ENCODE measurements at regions not wholly inside any gene's neighbourhood (a gene's known extent, or its start where the extent isn't known, plus 50 kb on each side); places are given as distances from the start of the nearest gene placed in this dataset.

- Histone ChIP-seq H3K27ac (ENCODE audit: low read length) (no peak overlapping the region), H3K4me2 (ENCODE audit: low read length) (no peak overlapping the region), H4K20me1 (ENCODE audit: insufficient read depth, low read length) (no peaks in the 10 kb centered on the region), H3K27me3 (ENCODE audit: low read depth, low read length) (no peaks in the 10 kb centered on the region), H3K36me3 (replicated peaks; ENCODE audit: low read depth, low read length) (no peaks in the 10 kb centered on the region), H3K4me1 (ENCODE audit: low read length) (no peaks in the 10 kb centered on the region), H3K9me3 (ENCODE audit: insufficient read depth, low read length) (no peaks in the 10 kb centered on the region), H2AFZ (ENCODE audit: low read depth, low read length) (no peak overlapping the region), H3K4me3 (ENCODE audit: low read length) (no peak overlapping the region), H3K9ac (ENCODE audit: low read length) (no peak overlapping the region), H3K79me2 (ENCODE audit: low read length) (no peaks in the 10 kb centered on the region)
- no peak for TF ChIP-seq CTCF (IDR thresholded peaks at IDR 0.05; ENCODE audit: low read depth, low read length)
- TF ChIP-seq EZH2phosphoT487 (IDR thresholded peaks at IDR 0.05; ENCODE audit: low read depth) = no peak
Measured at GRCh38 chr7:41822259-41822817, 119.4 kb upstream of the INHBA start.

- Histone ChIP-seq H3K27ac (ENCODE audit: low read length) (no peak overlapping the region), H4K20me1 (ENCODE audit: insufficient read depth, low read length) (no peaks in the 10 kb centered on the region), H3K4me3 (ENCODE audit: low read length) (no peak overlapping the region), H3K9ac (ENCODE audit: low read length) (no peak overlapping the region), H3K4me2 (ENCODE audit: low read length) (no peak overlapping the region), H3K27me3 (ENCODE audit: low read depth, low read length) (no peaks in the 10 kb centered on the region), H3K4me1 (ENCODE audit: low read length) (no peaks in the 10 kb centered on the region), H3K9me3 (ENCODE audit: insufficient read depth, low read length) (no peaks in the 10 kb centered on the region), H3K36me3 (replicated peaks; ENCODE audit: low read depth, low read length) (no peaks in the 10 kb centered on the region), H3K79me2 (ENCODE audit: low read length) (no peaks in the 10 kb centered on the region), H2AFZ (ENCODE audit: low read depth, low read length) (no peak overlapping the region)
- TF ChIP-seq EZH2phosphoT487 (IDR thresholded peaks at IDR 0.05; ENCODE audit: low read depth) = no peak
- TF ChIP-seq CTCF (IDR thresholded peaks at IDR 0.05; ENCODE audit: low read depth, low read length) = no peak
Measured at GRCh38 chr7:41821521-41822213, 118.8 kb upstream of the INHBA start.

GRCh38 chr7:41820111-41820671 lies 117.3 kb upstream of the INHBA start:
- Histone ChIP-seq H3K27ac (ENCODE audit: low read length) (no peak overlapping the region), H4K20me1 (ENCODE audit: insufficient read depth, low read length) (no peaks in the 10 kb centered on the region), H3K27me3 (ENCODE audit: low read depth, low read length) (0 out of 2 replicates have a peak, but pooled peaks cover 3% of the 10 kb centered on the region), H2AFZ (ENCODE audit: low read depth, low read length) (no peak overlapping the region), H3K9ac (ENCODE audit: low read length) (no peak overlapping the region), H3K4me2 (ENCODE audit: low read length) (no peak overlapping the region), H3K79me2 (ENCODE audit: low read length) (no peaks in the 10 kb centered on the region), H3K36me3 (replicated peaks; ENCODE audit: low read depth, low read length) (no peaks in the 10 kb centered on the region), H3K4me3 (ENCODE audit: low read length) (no peak overlapping the region), H3K9me3 (ENCODE audit: insufficient read depth, low read length) (no peaks in the 10 kb centered on the region), H3K4me1 (ENCODE audit: low read length) (no peaks in the 10 kb centered on the region)
- TF ChIP-seq EZH2phosphoT487 (IDR thresholded peaks at IDR 0.05; ENCODE audit: low read depth) = no peak
- no peak for TF ChIP-seq CTCF (IDR thresholded peaks at IDR 0.05; ENCODE audit: low read depth, low read length)

- no peak overlapping the region for H2AFZ ChIP-seq (ENCODE audit: low read depth, low read length)
- no peaks in the 10 kb centered on the region for H4K20me1 ChIP-seq (ENCODE audit: insufficient read depth, low read length)
- no peaks in the 10 kb centered on the region for H3K9me3 ChIP-seq (ENCODE audit: insufficient read depth, low read length)
- no peak overlapping the region for H3K4me3 ChIP-seq (ENCODE audit: low read length)
- H3K79me2 ChIP-seq (ENCODE audit: low read length) = no peaks in the 10 kb centered on the region
- H3K9ac ChIP-seq (ENCODE audit: low read length) = no peak overlapping the region
- no peaks in the 10 kb centered on the region for H3K36me3 ChIP-seq (replicated peaks; ENCODE audit: low read depth, low read length)
- H3K27me3 ChIP-seq (ENCODE audit: low read depth, low read length) = 0 out of 2 replicates have a peak, but pooled peaks cover 3% of the 10 kb centered on the region
- TF ChIP-seq CTCF (IDR thresholded peaks at IDR 0.05; ENCODE audit: low read depth, low read length) (no peak), EZH2phosphoT487 (IDR thresholded peaks at IDR 0.05; ENCODE audit: low read depth) (no peak)
- no peak overlapping the region for H3K4me2 ChIP-seq (ENCODE audit: low read length)
- no peak overlapping the region for H3K27ac ChIP-seq (ENCODE audit: low read length)
- H3K4me1 ChIP-seq (ENCODE audit: low read length) = peaks cover under 1% of the 10 kb centered on the region; the same call in 1 of the 2 replicates
Measured at GRCh38 chr7:41819645-41820044, 116.8 kb upstream of the INHBA start.
